ENCODE measurements at regions not wholly inside any gene's neighbourhood (a gene's known extent, or its start where the extent isn't known, plus 50 kb on each side); places are given as distances from the start of the nearest gene placed in this dataset.

DNA sequence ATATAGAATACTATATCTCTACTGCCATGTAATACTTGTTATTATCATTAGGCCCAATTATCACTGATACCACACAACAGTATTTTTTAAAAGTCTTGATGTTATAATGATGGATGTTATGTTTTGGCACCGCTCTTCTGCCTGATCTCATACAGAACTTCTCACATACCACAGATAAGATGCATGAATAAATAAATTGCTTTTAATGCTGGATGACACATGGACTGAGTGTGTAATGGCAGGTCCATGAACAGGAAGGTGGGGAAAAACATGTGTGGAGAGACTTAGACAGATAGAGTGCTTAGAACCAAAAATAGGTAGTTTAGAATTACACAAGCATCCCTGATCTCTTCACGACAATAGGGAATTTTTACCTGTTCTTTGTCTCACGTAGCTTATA is 258.4 kb upstream of the MARCKS start:
- H3K9me3 ChIP-seq, result no peaks in the 10 kb centered on the region
- H3K27ac ChIP-seq, result no peak overlapping the region
- no peaks in the 10 kb centered on the region for H3K27me3 ChIP-seq
- H3K36me3 ChIP-seq, result no peaks in the 10 kb centered on the region
- intact Hi-C loops (cut with DNase I; ENCODE audit: low total_unique reads), result no loop called here
- no peak for DNase-seq (ENCODE audit: low spot score in 2 of 2)
- no peak overlapping the region for H3K4me3 ChIP-seq
- H3K4me1 ChIP-seq, result no peaks in the 10 kb centered on the region
- TF ChIP-seq POLR2A (IDR thresholded peaks at IDR 0.05) (no peak), POLR2AphosphoS5 (IDR thresholded peaks at IDR 0.05) (no peak)
- TF ChIP-seq, protein P1, sequence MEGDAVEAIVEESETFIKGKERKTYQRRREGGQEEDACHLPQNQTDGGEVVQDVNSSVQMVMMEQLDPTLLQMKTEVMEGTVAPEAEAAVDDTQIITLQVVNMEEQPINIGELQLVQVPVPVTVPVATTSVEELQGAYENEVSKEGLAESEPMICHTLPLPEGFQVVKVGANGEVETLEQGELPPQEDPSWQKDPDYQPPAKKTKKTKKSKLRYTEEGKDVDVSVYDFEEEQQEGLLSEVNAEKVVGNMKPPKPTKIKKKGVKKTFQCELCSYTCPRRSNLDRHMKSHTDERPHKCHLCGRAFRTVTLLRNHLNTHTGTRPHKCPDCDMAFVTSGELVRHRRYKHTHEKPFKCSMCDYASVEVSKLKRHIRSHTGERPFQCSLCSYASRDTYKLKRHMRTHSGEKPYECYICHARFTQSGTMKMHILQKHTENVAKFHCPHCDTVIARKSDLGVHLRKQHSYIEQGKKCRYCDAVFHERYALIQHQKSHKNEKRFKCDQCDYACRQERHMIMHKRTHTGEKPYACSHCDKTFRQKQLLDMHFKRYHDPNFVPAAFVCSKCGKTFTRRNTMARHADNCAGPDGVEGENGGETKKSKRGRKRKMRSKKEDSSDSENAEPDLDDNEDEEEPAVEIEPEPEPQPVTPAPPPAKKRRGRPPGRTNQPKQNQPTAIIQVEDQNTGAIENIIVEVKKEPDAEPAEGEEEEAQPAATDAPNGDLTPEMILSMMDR (IDR thresholded peaks at IDR 0.05), result no peak

DNA sequence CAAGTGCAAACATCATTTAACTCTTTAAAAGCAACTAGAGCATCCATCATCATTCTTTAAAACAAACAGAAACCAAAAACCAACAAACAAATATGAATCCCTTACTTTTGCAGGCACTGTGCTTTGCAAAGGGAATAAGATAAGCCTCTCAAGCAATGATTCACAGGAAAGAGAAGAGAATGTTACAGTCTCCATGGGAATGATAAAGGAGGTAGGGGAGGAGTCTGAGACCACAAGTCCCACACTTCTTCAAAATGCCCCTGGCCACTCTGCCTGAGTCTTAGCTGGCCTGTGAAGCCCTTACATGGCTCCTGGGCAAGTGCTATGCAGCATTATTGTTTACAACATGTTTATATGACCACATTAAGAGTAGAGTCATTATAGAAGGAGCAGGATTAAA is 257.7 kb upstream of the MARCKS start:
- Histone ChIP-seq H3K27ac (no peak overlapping the region), H3K4me3 (no peak overlapping the region), H3K27me3 (no peaks in the 10 kb centered on the region), H3K9me3 (no peaks in the 10 kb centered on the region), H3K36me3 (no peaks in the 10 kb centered on the region), H3K4me1 (no peaks in the 10 kb centered on the region)
- intact Hi-C loops (cut with DNase I; ENCODE audit: low total_unique reads), result no loop called here
- no peak for DNase-seq (ENCODE audit: low spot score in 2 of 2)
- TF ChIP-seq, protein P1 (IDR thresholded peaks at IDR 0.05), result no peak
- TF ChIP-seq POLR2A (IDR thresholded peaks at IDR 0.05) (no peak), POLR2AphosphoS5 (IDR thresholded peaks at IDR 0.05) (no peak)

DNA sequence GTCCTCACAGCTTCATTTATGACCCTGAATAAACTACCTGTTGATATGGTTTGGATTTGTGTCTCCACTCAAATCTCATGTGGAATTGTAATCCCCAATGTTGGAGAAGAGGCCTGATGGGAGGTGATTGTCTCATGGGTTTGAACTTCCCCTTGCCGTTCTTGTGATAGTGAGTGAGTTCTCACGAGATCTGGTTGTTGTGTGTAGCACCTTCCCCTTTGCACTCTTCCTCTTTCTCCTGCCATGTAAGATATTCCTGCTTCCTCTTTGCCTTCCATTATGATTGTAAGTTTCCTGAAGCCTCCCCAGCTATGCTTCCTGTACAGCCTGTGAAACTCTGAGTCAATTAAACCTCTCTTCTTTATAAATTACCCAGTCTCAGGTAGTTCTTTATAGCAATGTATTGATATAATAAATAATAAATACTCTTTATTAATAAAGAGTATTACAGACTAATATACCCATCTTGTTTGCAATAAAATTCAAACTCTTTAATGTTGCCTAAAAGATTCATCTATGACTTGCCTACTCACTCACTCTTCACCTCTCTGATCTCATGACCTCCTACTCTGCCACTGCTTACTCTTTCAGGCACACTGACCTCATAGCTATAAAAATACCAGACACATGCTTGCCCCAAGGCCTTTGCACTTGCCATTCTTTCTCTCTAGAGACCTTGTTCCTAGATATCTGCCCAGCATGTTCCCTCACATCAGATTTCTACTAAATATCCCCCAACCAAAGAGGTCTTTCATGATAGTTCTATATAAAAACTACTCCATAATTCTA is 256.4 kb upstream of the MARCKS start:
- Histone ChIP-seq H3K27me3 (no peaks in the 10 kb centered on the region), H3K36me3 (no peaks in the 10 kb centered on the region), H3K27ac (no peak overlapping the region), H3K4me3 (no peak overlapping the region), H3K4me1 (no peaks in the 10 kb centered on the region), H3K9me3 (no peaks in the 10 kb centered on the region)
- intact Hi-C loops (cut with DNase I; ENCODE audit: low total_unique reads), result loop anchor here (5.0 kb wide), 1 partner anchor 963 kb away; no protein-coding TSS in a partner anchor
- DNase-seq (ENCODE audit: low spot score in 2 of 2), result no peak
- TF ChIP-seq POLR2A (IDR thresholded peaks at IDR 0.05) (no peak), POLR2AphosphoS5 (IDR thresholded peaks at IDR 0.05) (no peak)
- TF ChIP-seq, protein P1 (IDR thresholded peaks at IDR 0.05), result no peak

DNA sequence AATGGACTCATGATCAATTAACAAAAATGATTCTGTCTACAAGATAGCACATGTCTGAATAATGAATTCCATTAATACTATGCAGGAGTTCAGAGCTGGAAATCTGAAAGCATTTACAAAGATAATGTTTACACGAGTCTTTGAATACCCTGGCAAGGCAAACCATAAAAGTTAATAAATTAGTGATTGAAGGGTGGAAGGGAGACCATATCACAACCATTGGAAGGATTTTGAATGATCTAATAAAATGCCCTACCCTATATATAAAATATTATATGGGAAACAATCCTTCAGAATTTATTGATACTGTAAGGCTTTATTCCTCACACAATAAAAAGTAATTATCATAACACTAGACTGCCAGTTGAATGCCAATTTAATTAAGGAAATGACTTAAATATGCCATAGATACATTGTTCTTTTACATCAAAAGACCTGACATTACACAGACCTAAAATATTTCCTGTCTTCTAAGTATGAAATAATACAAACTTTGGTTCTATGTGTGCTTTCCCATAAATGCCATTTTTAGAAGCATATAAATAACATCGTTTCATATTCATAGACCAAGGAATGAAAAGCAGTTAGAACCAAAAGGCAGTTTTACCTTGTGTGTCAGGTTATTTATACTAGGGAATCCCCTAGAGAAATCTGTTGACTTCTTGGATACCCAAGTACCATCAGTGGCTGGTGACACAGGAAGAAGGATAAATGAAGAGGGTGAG is 249.2 kb upstream of the MARCKS start:
- Histone ChIP-seq H3K27ac (no peak overlapping the region), H3K4me1 (no peaks in the 10 kb centered on the region), H3K27me3 (no peaks in the 10 kb centered on the region), H3K9me3 (no peaks in the 10 kb centered on the region), H3K36me3 (no peaks in the 10 kb centered on the region), H3K4me3 (no peak overlapping the region)
- intact Hi-C loops (cut with DNase I; ENCODE audit: low total_unique reads), result no loop called here
- no peak for TF ChIP-seq POLR2AphosphoS5 (IDR thresholded peaks at IDR 0.05)
- TF ChIP-seq POLR2A (IDR thresholded peaks at IDR 0.05), result no peak
- TF ChIP-seq, protein P1 (IDR thresholded peaks at IDR 0.05), result no peak
- no peak for DNase-seq (ENCODE audit: low spot score in 2 of 2)

DNA sequence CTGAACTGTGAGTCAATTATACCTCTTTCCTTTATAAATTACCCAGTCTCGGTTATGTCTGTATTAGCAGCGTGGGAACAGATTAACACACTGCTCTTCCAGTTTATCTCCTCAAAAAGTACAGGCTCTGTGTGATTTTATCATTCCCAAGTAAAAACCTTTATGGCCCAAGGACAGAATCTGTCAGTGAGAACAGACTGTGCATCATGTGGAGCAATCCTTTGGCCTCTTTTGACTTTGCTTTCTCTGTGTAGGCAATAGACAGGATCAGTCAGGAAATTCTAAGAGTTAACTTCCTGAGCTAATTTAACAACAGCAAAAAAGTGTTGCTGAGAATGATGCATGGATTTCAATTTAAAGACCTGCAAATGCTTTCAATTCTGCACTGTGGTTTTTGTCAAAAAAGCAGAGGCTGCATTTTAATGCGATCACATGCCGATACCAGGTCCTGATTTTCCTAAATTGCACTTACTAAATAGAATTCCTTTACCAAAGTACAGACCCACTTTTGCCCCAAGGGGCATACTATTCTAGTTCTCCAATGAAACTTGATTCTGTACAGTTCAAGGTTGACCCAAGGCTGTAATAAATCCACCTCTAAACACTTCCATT is 246.7 kb upstream of the MARCKS start:
- TF ChIP-seq POLR2AphosphoS5 (IDR thresholded peaks at IDR 0.05) (no peak), POLR2A (IDR thresholded peaks at IDR 0.05) (no peak)
- TF ChIP-seq, protein P1 (IDR thresholded peaks at IDR 0.05), result no peak
- H3K27ac ChIP-seq, result no peak overlapping the region
- H3K9me3 ChIP-seq, result no peaks in the 10 kb centered on the region
- H3K27me3 ChIP-seq, result no peaks in the 10 kb centered on the region
- intact Hi-C loops (cut with DNase I; ENCODE audit: low total_unique reads), result no loop called here
- H3K4me3 ChIP-seq, result no peak overlapping the region
- H3K4me1 ChIP-seq, result no peaks in the 10 kb centered on the region
- H3K36me3 ChIP-seq, result no peaks in the 10 kb centered on the region
- DNase-seq (ENCODE audit: low spot score in 2 of 2), result no peak
